ENCODE measurements at regions not wholly inside any gene's neighbourhood (a gene's known extent, or its start where the extent isn't known, plus 50 kb on each side); places are given as distances from the start of the nearest gene placed in this dataset.

DNA sequence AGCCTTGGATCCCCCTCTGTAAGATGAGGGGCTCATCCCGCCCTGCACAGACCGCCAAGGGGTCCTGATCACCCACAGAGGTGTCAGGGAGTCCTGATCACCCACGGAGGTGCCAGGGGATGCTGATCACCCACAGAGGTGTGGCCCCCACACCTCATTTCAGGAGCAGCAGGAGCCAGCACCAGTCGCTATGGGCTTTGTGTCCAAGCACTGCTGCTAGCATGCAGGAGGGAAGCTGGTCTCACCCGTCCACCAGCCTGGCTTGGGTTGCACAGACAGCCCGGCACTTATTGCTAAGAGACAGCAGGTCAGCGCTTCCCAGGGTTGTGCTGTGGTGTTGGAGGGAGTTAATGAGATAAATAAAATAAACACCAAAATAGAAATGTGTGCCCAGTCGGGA is 88.5 kb downstream of the ADRA2C start:
- TF ChIP-seq CEBPB (IDR thresholded peaks at IDR 0.05) (no peak), EP300 (IDR thresholded peaks at IDR 0.05; ENCODE audit: borderline replicate concordance) (no peak), TAF1 (IDR thresholded peaks at IDR 0.05; ENCODE audit: low read depth) (no peak)
